ENCODE measurements at regions not wholly inside any gene's neighbourhood (a gene's known extent, or its start where the extent isn't known, plus 50 kb on each side); places are given as distances from the start of the nearest gene placed in this dataset.

DNA sequence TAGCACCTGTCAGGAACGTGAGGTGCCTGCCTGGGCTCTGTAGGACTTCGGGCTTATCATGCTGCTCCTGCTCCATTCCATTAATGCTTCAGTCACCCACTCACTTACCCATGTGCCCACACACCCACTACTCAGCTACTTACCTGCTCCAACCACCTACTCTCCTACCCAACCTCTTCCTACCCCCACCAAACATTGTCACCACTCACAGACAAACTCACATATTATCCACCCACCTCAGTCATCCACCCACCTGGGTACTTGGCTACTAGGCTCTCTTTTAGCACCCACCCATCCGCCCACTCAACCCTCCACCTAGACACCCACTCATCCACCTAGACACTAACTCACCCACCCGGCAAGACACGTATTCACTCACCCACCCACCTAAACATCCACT is 724.7 kb upstream of the RAB6C start:
- no peak for DNase-seq (ENCODE audit: low read depth)

DNA sequence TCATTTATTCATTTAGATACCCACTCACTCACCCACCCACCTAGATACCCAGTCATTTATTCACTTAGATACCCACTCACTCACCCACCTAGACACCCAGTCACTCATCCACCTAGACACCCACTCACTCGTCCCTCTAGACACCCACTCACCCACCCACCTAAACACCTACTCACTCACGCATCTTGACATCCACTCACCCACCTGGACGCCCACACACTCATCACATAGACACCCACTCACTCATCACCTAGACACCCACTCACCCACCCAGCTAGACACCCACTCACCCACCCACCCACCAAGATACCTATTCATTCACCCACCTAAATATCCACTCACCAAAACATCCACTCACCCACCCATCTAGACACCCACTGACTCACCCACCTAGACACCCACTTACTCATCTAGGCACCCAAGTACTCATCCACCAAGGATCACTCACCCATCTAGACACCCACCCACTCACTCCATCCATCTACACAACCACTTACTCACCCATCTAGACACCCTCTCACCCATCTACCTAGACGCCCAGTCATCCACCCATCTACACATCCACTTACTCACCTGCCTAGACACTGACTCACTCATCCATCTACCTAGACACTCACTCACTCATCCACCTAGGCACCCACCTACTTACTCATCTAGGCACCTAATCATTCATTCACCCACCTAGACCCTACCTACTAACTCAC is 723.7 kb upstream of the RAB6C start:
- no peak for DNase-seq (ENCODE audit: low read depth)

DNA sequence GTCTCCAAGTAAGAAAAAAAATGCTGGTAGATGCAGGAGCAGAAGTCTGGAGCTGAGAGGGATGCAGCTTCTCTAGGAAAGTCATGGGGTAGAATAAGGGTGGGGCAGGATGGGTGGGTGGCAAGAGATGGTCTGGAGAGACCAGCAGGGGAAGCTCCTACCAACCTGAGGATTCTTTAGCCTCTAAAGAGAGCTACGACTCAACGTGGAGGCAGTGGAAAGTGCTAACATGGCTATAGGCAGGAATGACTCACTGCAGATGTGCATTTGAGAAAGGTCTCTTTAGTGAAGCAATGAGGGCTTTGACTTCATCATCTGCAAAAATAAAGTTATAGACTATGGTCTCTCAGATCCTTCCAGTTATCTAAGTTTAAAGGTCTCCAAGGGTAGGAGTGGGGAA is 722.8 kb upstream of the RAB6C start:
- DNase-seq (ENCODE audit: low read depth): no peak

DNA sequence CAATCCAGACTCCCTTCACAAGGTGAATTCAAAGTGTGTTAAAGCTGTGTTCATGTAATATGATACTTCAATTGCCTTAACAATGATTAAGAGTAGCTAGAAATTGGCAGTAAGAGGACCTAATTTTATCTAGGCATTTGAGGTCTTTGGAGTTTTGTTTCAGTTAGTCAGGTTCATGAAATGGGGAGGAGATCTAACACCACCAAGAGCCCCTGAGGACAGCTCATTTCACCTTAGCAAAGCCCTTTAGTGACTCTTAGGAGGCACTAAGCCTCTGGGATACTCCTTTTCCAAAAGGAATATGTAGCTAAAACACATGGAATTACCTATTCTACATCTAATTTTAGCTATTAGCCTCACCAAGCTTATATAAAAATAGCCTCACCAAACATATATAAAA is 716.5 kb upstream of the RAB6C start:
- no peak for DNase-seq (ENCODE audit: low read depth)

DNA sequence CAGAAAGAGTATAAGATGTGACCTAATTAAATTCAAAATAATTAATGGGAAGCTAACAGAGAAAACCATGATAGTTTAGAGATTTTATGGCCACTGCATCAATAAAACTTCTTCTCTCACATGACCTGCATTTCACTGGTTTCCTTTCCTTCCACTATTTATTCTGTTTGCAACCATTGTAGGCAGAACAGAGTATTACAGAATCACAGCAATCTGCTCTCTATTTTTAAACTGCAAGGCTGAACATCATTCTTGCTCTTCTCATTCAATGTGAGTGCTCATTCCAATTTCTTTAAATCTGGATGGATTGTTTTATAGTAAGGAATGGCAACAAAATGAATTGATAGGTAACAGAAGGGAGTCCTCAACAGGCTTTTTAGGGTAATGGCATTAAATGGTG is 715.5 kb upstream of the RAB6C start:
- DNase-seq (ENCODE audit: low read depth): no peak

DNA sequence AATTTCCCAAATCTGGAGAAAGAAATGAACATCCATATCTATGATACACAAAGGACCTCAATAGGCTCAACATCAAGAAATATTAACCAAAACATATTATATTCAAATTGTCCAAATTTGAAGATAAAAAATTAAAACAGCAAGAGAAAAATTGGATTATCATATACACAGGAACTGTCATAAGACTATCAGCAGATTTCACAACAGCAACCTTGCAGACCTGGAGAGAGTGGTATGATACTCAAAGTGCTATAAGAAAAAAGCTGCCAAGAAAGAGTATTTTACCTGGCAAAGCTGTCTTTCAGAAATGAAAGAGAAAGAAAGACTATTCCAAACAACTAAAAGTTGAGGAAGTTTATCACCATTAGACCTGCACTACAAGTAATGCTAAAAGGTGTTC is 711.9 kb upstream of the RAB6C start:
- no peak for DNase-seq (ENCODE audit: low read depth)

DNA sequence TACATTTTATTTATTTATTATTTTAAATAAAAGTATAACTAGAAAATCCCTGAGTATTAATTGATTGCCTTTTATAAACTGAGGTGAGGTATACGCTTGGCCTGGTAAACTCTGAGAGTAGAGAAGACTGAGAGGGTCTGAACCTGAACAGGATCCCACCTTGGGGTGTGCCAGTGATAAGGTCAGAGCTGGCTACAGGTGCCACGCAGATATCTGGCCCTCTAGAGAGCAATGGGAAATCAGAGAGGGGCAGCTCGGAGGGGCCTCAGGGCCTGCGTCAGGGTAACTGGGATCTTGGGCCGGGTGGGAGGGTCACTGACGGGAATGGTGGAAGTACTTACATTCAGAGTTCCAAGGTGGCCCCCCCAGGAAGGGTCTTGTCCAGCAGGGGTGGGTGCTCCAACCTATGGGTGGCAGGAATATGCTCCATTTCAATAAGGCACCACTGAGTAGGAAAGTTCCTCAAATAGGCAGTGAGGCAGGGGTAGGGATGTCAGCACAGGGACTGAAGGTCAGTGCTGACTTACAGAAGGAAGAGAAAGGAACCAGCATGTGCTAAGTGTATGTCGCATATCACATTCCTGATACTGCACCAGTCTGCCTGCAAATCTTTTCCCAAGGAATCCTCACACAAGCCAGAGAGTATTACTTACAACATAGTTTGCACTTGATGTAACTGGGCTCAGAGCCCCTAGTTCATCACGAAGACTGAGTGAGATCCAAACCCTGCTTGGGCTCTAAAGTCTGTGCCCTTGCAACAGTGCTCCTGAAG is 706.0 kb upstream of the RAB6C start:
- DNase-seq (ENCODE audit: low read depth): no peak

DNA sequence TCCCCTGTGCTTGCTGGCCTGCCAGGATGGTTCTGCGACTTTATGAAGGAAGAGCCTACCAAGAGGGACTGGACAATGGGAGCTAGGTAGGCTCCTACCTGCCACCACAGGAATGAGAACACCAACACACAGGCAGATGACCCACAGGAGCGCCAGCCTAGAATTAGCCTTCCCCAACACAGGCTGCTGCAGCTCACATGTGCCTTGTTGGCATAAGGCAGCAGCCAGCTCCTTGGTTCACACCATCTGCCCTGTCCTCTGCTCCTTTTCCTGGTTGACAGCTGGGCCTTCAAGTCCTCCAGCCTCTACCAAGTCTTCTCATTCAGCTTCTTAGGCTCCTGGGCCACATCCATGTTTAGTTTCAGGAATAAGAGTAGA is 705.4 kb upstream of the RAB6C start:
- DNase-seq (ENCODE audit: low read depth): no peak

DNA sequence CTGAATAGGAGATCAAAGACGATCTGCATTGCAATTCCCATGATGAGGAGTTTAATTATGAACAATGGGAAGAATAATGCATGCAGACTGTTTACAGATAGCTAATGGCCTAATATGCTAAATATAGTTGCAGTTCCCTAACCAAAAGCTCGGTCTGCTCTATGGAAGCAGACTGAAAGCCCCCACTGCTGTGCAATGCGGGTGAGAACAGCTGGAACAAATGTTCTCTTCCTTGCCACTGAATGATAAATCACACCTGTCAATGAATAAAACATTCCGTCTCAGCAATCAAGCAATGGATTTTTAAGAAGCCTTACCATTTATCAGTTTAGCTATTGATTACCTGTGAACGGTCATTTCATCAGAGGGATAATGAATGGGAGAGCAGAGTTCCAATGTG is 704.5 kb upstream of the RAB6C start:
- DNase-seq (ENCODE audit: low read depth): no peak

DNA sequence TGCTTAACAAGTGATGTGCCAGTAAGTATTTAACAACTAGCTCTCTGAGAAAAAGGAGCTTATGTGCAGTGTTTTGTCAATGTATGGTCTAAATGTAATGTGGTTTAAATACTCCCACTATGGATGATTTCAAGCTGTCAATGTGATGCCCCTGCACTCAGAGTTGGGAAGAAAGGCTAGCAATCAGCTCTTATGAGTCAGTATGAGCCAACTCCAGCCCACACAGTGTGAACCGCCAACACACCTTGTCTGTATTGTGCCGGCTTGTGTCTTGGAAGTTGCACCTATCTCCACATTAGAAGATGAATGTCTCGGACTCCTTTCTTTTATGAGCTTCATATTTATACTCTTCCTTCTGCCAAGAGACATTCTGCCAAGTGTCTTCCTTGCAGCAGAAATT is 703.8 kb upstream of the RAB6C start:
- DNase-seq (ENCODE audit: low read depth): no peak

DNA sequence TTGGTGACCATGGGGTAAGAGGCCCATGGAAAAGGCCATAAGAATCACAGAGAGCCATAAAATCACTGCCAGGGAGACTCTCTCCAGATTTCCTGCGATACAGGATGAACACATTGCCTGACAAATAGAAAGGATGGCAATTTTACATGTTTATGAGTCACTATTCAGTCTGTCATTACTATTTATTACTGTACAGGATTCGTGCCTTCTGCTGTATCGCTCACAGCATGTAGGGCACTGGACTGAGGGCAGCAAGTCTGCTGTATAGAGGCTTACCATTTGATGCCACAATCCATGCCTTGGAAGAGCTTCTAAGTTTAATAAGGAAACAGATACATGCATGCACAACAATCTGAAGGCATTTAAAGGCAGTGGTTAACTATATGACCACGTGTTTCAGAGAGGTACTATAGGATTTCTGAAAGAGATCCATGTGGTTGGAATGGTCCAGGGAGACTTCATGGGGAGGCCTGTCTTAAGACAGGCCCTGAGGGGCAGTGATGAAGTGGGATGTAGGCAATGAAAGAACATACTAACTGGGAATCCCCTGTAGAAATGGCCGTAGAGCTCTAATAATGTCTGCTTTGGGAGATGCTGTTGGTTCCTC is 702.4 kb upstream of the RAB6C start:
- no peak for DNase-seq (ENCODE audit: low read depth)

DNA sequence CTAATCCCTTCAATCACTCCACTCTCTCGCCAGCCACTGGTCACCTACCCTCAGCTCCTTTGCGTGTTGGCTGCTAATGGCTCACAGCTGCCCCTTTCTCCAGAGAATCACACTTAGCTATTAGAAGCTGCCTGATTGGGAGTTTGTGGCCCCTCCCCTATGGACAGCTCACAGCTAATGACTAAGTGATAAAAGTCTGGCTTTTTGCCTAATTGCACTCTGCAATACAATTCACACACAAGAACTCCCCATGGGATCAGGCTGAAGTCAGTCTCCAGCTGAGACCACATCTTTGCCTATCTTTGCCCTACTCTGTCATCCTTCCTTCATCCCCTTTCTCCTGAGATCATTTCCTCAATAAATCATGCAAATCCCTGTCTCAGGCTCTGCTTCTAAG is 701.9 kb upstream of the RAB6C start:
- no peak for DNase-seq (ENCODE audit: low read depth)

DNA sequence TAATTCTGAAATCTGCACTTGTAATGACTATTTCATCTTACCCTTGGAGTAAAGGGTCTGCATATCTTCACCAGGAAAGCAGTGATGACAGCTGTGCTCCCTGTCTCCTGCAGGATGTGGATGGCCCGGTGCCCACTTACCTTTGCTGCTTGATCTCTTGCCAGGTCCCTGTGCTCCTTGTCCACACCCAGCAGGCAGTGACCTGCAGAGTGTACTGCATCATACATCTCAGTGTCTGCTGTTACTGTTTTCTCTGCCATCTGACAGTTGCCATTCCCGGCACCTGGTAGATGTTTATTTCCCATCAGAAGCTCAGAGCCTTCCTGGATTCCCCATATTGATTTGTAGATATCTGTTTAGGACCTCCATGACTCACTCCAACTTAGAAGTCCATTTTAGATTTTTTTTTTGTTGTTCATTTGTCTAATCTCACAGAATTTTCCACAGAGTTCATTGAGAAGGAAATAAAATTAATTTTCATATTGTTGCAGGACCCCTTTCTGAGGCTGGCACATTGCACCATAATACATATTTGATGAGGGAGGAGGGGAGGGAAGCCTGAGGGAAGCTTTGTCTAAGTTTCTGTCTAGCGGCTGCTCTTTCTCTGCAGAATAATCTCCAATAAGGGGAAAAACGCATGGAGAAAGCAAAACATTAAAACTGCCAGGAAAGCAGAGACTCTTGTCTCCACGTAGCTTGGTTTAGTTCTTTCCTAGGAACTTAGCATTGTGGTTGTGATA is 697.5 kb upstream of the RAB6C start:
- DNase-seq (ENCODE audit: low read depth): no peak

DNA sequence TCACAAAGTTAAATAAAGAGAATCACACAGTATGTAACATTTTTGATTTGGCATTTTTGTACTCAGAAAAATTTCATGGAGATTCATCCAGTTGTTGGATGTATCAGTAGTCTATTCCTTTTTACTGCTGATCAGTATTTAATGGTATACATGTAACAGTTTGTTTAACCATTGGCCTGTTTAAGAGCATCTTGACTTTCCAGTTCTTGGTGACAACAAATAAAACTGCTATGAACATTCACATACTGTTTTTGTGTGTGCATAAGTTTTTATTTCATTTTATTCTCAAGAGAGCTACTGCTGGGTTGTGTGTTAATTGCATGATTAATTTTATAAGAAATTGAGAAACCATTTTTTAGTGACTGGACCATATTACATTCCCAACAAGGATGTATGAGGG is 694.5 kb upstream of the RAB6C start:
- DNase-seq (ENCODE audit: low read depth): no peak

DNA sequence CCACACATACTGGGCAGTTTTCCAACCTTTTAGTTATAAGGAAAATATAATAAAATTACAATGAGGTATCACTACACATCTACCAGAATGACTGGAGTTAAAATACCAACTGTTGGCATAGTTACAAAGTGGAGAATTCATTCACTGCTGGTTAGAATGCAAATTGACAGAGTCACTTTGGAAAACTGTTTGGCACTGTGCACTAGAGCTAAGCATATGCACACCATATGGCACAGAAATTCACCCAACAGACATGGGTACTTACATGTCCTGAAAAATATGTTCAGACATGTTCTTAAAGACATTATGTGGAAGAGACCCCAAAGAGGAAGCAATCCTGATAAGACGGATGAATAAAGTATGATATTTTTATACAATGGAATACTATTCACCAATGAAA is 686.1 kb upstream of the RAB6C start:
- no peak for DNase-seq (ENCODE audit: low read depth)

DNA sequence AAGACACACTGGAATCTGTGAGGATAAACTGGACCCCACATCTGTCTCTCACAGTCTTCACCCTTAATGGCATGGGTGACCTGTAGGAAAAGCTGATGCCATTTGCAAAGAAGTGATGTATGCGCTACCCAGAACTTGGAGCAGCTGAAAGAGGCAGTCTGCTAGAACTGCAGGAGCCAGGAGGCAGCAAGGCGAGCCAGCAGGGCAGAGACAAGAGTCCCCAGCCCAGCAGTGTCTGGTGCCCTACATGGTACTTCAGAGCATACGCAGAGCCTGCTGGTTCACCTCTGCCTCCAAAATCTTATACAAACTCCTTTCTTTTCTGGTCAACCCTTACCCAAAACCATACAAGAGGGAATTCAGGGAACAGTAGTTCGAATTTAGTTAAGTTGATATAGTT is 683.1 kb upstream of the RAB6C start:
- no peak for DNase-seq (ENCODE audit: low read depth)

DNA sequence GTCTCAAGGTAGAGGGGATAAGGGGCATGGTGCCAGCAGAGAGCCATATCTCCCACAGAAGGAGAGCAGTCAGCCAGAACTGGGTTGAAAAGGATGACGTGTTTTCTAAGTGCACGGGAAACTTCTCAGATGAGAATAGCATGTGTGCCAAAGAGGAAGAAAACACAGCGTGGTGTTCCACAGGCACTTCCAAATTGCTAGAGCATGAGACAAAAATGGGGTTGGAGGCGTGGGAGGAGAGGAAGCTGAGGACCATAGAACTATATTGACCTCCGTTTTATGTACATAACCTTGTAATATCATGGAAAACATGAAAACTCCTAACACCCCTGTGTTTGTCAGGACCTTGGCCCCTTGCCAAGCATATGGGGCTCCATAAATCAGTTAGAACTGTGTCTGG is 682.7 kb upstream of the RAB6C start:
- DNase-seq (ENCODE audit: low read depth): no peak

DNA sequence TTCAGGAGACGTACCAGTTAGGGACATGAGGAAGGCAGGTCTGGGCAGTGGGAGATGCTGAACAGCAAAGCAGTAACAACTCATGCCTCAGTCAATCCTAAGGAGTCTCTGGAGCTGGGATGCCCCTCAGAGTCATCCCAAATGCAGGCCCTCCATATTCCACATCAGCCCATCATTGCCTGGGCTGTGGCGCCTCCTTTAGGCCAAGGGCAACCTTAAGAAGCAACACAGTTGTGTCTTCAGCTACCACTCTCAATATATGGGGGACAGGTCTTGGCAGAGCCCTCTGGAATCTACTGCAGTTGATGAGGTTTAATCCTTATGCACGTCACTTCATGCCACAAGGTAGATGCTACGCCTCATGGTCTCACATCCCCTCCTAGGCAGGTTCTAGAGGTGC is 682.0 kb upstream of the RAB6C start:
- no peak for DNase-seq (ENCODE audit: low read depth)

DNA sequence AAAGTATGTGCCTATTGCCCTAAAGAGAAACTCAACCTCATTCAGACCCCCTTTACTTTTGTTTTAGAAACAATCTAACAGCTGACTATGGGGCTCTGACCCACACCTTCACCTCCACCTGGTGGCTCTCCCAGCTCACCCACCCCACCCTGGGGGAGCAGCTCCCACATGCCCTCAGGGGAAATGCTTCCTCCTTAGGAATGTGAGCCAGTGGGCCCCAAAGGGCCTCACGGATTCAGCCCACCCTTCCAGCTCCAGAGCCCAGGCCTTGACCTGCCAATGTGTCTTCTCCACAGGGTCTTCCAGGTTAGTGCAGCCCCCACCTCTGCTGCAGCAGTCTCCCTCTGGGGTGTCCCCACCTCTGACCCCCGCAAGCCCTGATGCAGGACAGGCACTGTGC is 680.1 kb upstream of the RAB6C start:
- no peak for DNase-seq (ENCODE audit: low read depth)

DNA sequence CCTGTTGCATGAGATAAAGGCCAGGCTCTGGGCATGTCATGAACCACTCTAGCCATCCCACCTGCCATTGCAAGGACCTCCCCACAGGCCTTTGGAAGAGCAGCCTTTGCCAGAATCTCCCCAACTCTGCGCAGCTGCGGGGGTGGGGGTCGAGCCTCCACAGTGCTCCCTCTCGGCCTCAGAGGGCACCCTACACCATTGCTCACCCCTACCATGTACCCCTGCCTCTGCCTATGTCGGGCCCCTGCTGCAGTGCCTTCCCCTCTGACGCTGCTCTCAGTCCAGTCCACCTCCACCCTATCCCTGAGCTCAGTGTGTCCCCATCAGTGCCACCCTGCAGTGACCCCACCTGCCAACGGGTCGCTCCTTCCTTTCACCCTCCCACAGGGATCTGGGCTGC is 679.7 kb upstream of the RAB6C start:
- DNase-seq (ENCODE audit: low read depth): no peak

DNA sequence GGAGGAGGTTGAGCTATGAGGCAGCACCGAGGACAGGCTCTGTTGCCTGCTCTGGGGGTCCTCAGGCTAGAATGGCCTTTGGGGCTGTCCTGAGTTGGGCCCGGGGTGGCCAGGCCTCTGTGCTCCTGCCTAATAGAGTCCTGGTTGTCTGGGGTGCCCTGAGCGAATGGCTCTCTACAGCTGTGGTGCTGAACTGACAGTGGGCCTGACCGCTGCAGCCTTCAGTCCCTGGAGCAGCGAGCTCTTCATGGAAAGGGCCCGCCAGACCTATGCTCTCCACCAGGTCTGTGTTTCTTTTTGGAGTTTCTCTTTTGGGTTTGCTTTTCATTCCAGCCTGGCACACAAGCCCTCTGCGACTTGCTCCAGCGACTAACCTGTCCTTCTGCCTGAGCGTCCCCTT is 679.0 kb upstream of the RAB6C start:
- no peak for DNase-seq (ENCODE audit: low read depth)

DNA sequence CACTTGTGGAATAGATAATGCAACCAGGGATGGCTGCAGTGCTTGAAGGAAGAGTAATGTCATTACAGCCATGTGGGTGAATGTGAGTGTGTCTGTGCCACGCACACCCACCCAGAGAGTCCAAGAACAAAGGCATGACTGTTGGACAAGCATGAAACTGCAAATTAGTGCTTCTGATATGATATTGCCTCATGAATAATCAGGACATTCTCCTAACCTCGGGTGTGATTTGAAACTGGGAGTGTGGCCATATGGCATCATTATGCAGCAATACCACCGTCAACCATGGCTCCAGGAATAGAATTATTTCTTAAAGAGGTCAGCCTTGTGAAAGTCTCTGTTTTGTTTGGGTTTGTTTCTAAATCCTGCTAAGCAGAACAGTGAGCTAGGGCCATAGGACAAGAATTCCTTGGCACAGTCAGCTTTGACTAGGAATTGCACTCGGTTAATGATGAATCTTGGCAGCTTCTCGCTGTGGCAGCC is 678.0 kb upstream of the RAB6C start:
- no peak for DNase-seq (ENCODE audit: low read depth)

DNA sequence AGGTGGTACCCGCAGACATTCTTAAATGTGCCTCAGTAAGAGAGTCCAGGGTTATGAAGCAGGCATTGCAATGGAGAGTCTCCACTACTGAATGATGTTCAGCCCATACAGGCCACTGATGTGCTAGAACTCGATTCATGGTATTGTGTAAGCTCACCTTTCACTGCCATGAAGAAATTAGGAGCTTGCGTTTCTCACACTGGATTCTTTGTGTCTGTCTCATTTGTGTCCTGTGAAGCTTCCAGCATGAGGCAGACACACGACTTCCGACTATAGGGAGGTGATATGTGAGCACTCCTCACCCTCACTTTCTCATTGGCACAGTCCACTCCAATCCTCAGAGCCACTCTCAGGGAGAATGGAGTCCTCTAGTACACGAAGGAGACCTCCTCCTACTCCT is 677.4 kb upstream of the RAB6C start:
- DNase-seq (ENCODE audit: low read depth): no peak
